Activated T-cell treated with anti-CD3 and anti-CD28 coated beads, Interleukin-2, amount 50 U/mL, for 72 hours (primary cell): ENCODE measurements at regions not wholly inside any gene's neighbourhood (a gene's known extent, or its start where the extent isn't known, plus 50 kb on each side); places are given as distances from the start of the nearest gene placed in this dataset.
"Not testable (repeated sequence)": the region's sequence is repeated elsewhere in the genome, so short reads cannot be mapped to it uniquely, and the experiment has no call there.

Experiments used
- ATAC-seq, 2 donors: fragments of 150-1000 bp; cut with Tn5 transposase; replicated peaks in 1 of 2; 2 replicates each; pipeline ENCODE4 v1.10.0; 2021; ENCODE audit warnings: moderate library complexity in 2 of 2, mild to moderate bottlenecking in 1 of 2
- DNase-seq, 2 donors: peaks; one replicate each; pipeline ENCODE4 v3.0.0; 2021 to 2022; ENCODE audit warnings: mixed read lengths in 1 of 2
- H3K27ac Mint-ChIP-seq: one replicate; pipeline ENCODE4 v1.8.0; 2022; ENCODE audit warnings: mild to moderate bottlenecking, moderate library complexity, mixed read lengths
- H3K27me3 Mint-ChIP-seq: one replicate; pipeline ENCODE4 v1.8.0; 2022; ENCODE audit warnings: low read depth, mixed read lengths
- H3K36me3 Mint-ChIP-seq, 2 donors: one replicate each; pipeline ENCODE4 v1.8.0; 2022; ENCODE audit warnings: mixed read lengths in 2 of 2, mild to moderate bottlenecking in 1 of 2; ENCODE audit not compliant: insufficient read depth in 2 of 2
- H3K4me1 Mint-ChIP-seq: one replicate; pipeline ENCODE4 v1.8.0; 2022; ENCODE audit warnings: low read depth, mixed read lengths
- H3K4me3 Mint-ChIP-seq, 2 donors: one replicate each; pipeline ENCODE4 v1.8.0; 2022; ENCODE audit warnings: mild to moderate bottlenecking in 2 of 2, mixed read lengths in 2 of 2, moderate library complexity in 2 of 2
- H3K9me3 Mint-ChIP-seq, 2 donors: one replicate each; pipeline ENCODE4 v1.8.0; 2022; ENCODE audit warnings: mixed read lengths in 2 of 2

- Mint-ChIP-seq H3K27ac (no peak overlapping the region), H3K36me3 (peaks cover 3 to 6% of the 10 kb centered on the region in 2 donors), H3K27me3 (peaks cover 32% of the 10 kb centered on the region), H3K4me1 (no peaks in the 10 kb centered on the region), H3K4me3 (no peak overlapping the region), H3K9me3 (peaks cover 6 to 11% of the 10 kb centered on the region in 2 donors)
- no peak for DNase-seq
- no peak for ATAC-seq
These were observed 96.8 kb upstream of the WSCD1 start for GRCh38 chr17:5973410-5973809.

DNA sequence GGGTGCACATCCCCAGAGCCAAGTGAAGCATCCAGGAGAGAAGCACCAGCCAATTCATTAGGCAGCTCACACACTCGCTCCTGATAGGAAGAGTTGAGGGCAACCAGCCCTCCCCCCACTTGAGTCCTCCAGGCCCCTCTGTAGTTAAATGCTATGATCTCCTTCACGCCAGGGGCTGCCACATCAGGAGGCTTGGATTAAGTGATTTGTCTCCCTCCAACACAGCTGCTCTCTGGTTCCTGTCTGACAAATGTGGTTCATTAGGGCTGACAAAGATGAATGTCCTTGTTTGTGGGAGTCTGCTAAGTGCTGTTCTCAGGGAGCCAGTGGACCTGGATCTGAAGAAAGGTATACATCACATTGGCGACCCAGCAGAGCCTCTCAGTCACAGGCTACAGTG lies 94.5 kb upstream of the WSCD1 start:
- peaks cover 3 to 4% of the 10 kb centered on the region in 2 donors for H3K36me3 Mint-ChIP-seq
- peaks cover 3 to 7% of the 10 kb centered on the region in 2 donors for H3K9me3 Mint-ChIP-seq
- peaks cover 24% of the 10 kb centered on the region for H3K27me3 Mint-ChIP-seq
- no peak for DNase-seq
- no peak overlapping the region for H3K4me3 Mint-ChIP-seq
- no peaks in the 10 kb centered on the region for H3K4me1 Mint-ChIP-seq
- no peak for ATAC-seq
- no peak overlapping the region for H3K27ac Mint-ChIP-seq

GRCh38 chr17:5976251-5976650 lies 93.9 kb upstream of the WSCD1 start:
- H3K27ac Mint-ChIP-seq, result no peak overlapping the region
- DNase-seq (no peak), ATAC-seq (no peak)
- no peaks in the 10 kb centered on the region for H3K4me1 Mint-ChIP-seq
- H3K36me3 Mint-ChIP-seq, result peaks cover 3 to 4% of the 10 kb centered on the region in 2 donors
- peaks cover 24% of the 10 kb centered on the region for H3K27me3 Mint-ChIP-seq
- H3K9me3 Mint-ChIP-seq, result peaks cover 3 to 7% of the 10 kb centered on the region in 2 donors
- no peak overlapping the region for H3K4me3 Mint-ChIP-seq

DNA sequence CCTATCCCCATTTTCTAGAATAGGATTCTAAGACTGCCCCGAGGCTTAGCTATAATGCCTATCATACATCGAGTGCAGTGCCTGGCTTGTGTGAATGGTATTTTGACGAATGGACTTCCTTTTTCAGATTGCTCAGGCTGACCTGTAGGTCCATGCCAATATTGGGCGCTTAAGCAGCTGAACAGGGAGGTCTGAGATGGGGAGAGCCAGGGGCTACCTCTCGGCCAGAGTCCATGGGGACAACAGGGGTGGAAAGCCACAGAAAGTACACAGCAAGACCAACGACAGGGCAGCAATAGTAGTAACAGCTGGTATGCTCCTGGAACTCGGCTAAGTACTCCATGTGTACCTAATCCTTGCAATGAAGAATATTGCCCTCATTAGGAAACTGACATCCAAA lies 91.7 kb upstream of the WSCD1 start:
- Mint-ChIP-seq H3K9me3 (peaks cover 2 to 3% of the 10 kb centered on the region in 2 donors), H3K27ac (no peak overlapping the region), H3K4me1 (no peaks in the 10 kb centered on the region), H3K27me3 (peaks cover 33% of the 10 kb centered on the region), H3K36me3 (no peaks in the 10 kb centered on the region), H3K4me3 (no peak overlapping the region)
- ATAC-seq, result no peak
- no peak for DNase-seq

GRCh38 chr17:5980941-5981340 lies 89.2 kb upstream of the WSCD1 start:
- ATAC-seq (no peak), DNase-seq (no peak)
- Mint-ChIP-seq H3K4me1 (no peaks in the 10 kb centered on the region), H3K9me3 (no peaks in the 10 kb centered on the region), H3K27me3 (peaks cover 32% of the 10 kb centered on the region), H3K27ac (no peak overlapping the region), H3K36me3 (no peaks in the 10 kb centered on the region), H3K4me3 (no peak overlapping the region)

- no peaks in the 10 kb centered on the region for H3K4me1 Mint-ChIP-seq
- peaks cover 26% of the 10 kb centered on the region for H3K27me3 Mint-ChIP-seq
- H3K36me3 Mint-ChIP-seq, result no peaks in the 10 kb centered on the region
- no peak for DNase-seq
- ATAC-seq, result no peak
- H3K4me3 Mint-ChIP-seq, result no peak overlapping the region
- H3K27ac Mint-ChIP-seq, result no peak overlapping the region
- H3K9me3 Mint-ChIP-seq, result no peaks in the 10 kb centered on the region
These were observed 83.5 kb upstream of the WSCD1 start for GRCh38 chr17:5986644-5987043.

- no peaks in the 10 kb centered on the region for H3K4me1 Mint-ChIP-seq
These were observed 69.8 kb upstream of the WSCD1 start for GRCh38 chr17:6000426-6000825.

GRCh38 chr17:6003221-6003620 lies 67.0 kb upstream of the WSCD1 start:
- ATAC-seq, H3K4me1 Mint-ChIP-seq, H3K9me3 Mint-ChIP-seq, H3K36me3 Mint-ChIP-seq, DNase-seq, H3K27ac Mint-ChIP-seq, H3K4me3 Mint-ChIP-seq, H3K27me3 Mint-ChIP-seq: not testable (repeated sequence)

More at GRCh38 chr17:6000426-6000825, 69.8 kb upstream of the WSCD1 start:
- H3K27ac Mint-ChIP-seq, result no peak overlapping the region
- ATAC-seq, result no peak
- DNase-seq, result no peak
- H3K4me3 Mint-ChIP-seq, result no peak overlapping the region
- H3K9me3 Mint-ChIP-seq, result no peaks in the 10 kb centered on the region
- peaks cover 13% of the 10 kb centered on the region for H3K27me3 Mint-ChIP-seq
- H3K36me3 Mint-ChIP-seq, result no peaks in the 10 kb centered on the region

- no peaks in the 10 kb centered on the region for H3K9me3 Mint-ChIP-seq
- H3K27ac Mint-ChIP-seq, result no peak overlapping the region
- H3K4me3 Mint-ChIP-seq, result no peak overlapping the region
- DNase-seq (no peak), ATAC-seq (no peak)
- no peaks in the 10 kb centered on the region for H3K4me1 Mint-ChIP-seq
- H3K27me3 Mint-ChIP-seq, result peaks cover 1% of the 10 kb centered on the region
- no peaks in the 10 kb centered on the region for H3K36me3 Mint-ChIP-seq
These were observed 64.2 kb upstream of the WSCD1 start for GRCh38 chr17:6005939-6006338.

DNA sequence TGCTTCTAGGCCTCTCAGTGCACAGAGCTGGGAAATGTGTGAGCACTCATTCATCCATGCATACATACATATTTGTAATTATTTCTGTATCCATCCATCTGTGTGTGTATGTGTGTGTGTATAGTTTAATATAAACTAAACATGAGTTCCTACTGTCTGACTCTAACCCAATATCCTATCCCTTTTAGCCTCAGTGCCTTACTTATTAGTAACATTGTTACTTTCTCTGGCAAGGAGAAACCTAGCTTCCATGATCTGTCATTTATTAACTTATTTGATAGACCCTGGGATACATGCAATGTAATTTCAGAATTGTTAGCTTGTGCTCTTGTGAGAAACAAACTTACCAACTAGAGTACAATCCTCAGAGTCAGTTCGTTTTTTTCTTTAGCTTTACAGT lies 59.0 kb upstream of the WSCD1 start:
- Mint-ChIP-seq H3K27ac (no peak overlapping the region), H3K4me3 (no peak overlapping the region), H3K4me1 (no peaks in the 10 kb centered on the region), H3K27me3 (peaks cover 22% of the 10 kb centered on the region), H3K9me3 (no peaks in the 10 kb centered on the region), H3K36me3 (no peaks in the 10 kb centered on the region)
- no peak for DNase-seq
- no peak for ATAC-seq

GRCh38 chr17:6018788-6019187 lies 51.4 kb upstream of the WSCD1 start:
- Mint-ChIP-seq H3K9me3 (no peaks in the 10 kb centered on the region), H3K36me3 (no peaks in the 10 kb centered on the region), H3K27me3 (peaks cover 33% of the 10 kb centered on the region), H3K27ac (no peak overlapping the region), H3K4me1 (peaks cover 17% of the 10 kb centered on the region), H3K4me3 (no peak overlapping the region)
- DNase-seq (no peak), ATAC-seq (no peak)

- DNase-seq (peak in 1 of 2 donors; percentile 10), ATAC-seq (peak; percentile 54)
- no peak overlapping the region for H3K27ac Mint-ChIP-seq
These were observed 50.2 kb upstream of the WSCD1 start for GRCh38 chr17:6019959-6020358.

GRCh38 chr17:6020376-6021010 lies 49.7 kb upstream of the WSCD1 start:
- ATAC-seq (peak; percentile 18 to 25), DNase-seq (no peak)
- Mint-ChIP-seq H3K4me3 (no peak overlapping the region), H3K4me1 (peaks cover 17% of the 10 kb centered on the region), H3K9me3 (no peaks in the 10 kb centered on the region), H3K36me3 (no peaks in the 10 kb centered on the region), H3K27me3 (peaks cover 33% of the 10 kb centered on the region), H3K27ac (no peak overlapping the region)

More at GRCh38 chr17:6019959-6020358, 50.2 kb upstream of the WSCD1 start:
- Mint-ChIP-seq H3K4me3 (no peak overlapping the region), H3K9me3 (no peaks in the 10 kb centered on the region), H3K27me3 (peaks cover 28% of the 10 kb centered on the region), H3K4me1 (peaks cover 17% of the 10 kb centered on the region), H3K36me3 (no peaks in the 10 kb centered on the region)
